SK-N-SH treated with all-trans-retinoic acid at 6 μM for 48 hours (cell line): ENCODE measurements at regions not wholly inside any gene's neighbourhood (a gene's known extent, or its start where the extent isn't known, plus 50 kb on each side); places are given as distances from the start of the nearest gene placed in this dataset.

Source experiments
- ATAC-seq: fragments of 200-7000 bp; cut with Tn5 transposase; 3 replicates; pipeline ENCODE4 v1.9.1; 2020; ENCODE audit warnings: mild to moderate bottlenecking, moderate library complexity
- ARNTL ChIP-seq: fragments of 450-650 bp; formaldehyde crosslinking; IDR thresholded peaks from 2 replicates; pipeline ENCODE4 v1.5.0; 2020; ENCODE audit warnings: low read depth, mild to moderate bottlenecking, moderate library complexity, borderline replicate concordance
- BACH2 ChIP-seq: fragments of 250-450 bp; sonication (Bioruptor Pico); IDR thresholded peaks from 2 replicates; pipeline ENCODE4 v1.9.0; 2021; ENCODE audit warnings: mild to moderate bottlenecking, borderline replicate concordance
- CSDC2 ChIP-seq: fragments of 250-450 bp; sonication (Bioruptor Pico); IDR thresholded peaks from 2 replicates; pipeline ENCODE4 v1.5.0; 2020; ENCODE audit warnings: mild to moderate bottlenecking, moderate library complexity
- ESRRG ChIP-seq: fragments of 250-450 bp; sonication (Bioruptor Pico); IDR thresholded peaks from 2 replicates; pipeline ENCODE4 v1.6.1; 2021; ENCODE audit warnings: mild to moderate bottlenecking
- GLIS3 ChIP-seq: fragments of 250-450 bp; sonication (Bioruptor Pico); IDR thresholded peaks from 2 replicates; pipeline ENCODE4 v1.5.0; 2020; ENCODE audit warnings: mild to moderate bottlenecking, moderate library complexity
- OSR1 ChIP-seq: fragments of 250-450 bp; sonication (Bioruptor Pico); IDR thresholded peaks from 2 replicates; pipeline ENCODE4 v1.8.0; 2022; ENCODE audit warnings: moderate library complexity, mild to moderate bottlenecking, inconsistent platforms
- PPARA ChIP-seq: fragments of 250-450 bp; sonication (Bioruptor Pico); IDR thresholded peaks from 2 replicates; pipeline ENCODE4 v1.5.0; 2020; ENCODE audit warnings: mild to moderate bottlenecking, borderline replicate concordance
- RARB ChIP-seq: fragments of 250-450 bp; sonication (Bioruptor Pico); IDR thresholded peaks from 2 replicates; pipeline ENCODE4 v1.8.0; 2021; ENCODE audit warnings: mild to moderate bottlenecking, moderate library complexity
- TCF4 ChIP-seq: fragments of 250-450 bp; sonication (Bioruptor Pico); IDR thresholded peaks from 2 replicates; pipeline ENCODE4 v1.8.0; 2021; ENCODE audit warnings: mild to moderate bottlenecking, moderate library complexity, borderline replicate concordance
- TOX ChIP-seq: fragments of 250-450 bp; sonication (Bioruptor Pico); IDR thresholded peaks from 2 replicates; pipeline ENCODE4 v1.8.0; 2021; ENCODE audit warnings: mild to moderate bottlenecking, moderate library complexity, borderline replicate concordance
- ZC3H10 ChIP-seq: fragments of 250-450 bp; sonication (Bioruptor Pico); IDR thresholded peaks from 2 replicates; pipeline ENCODE4 v1.5.1; 2021; ENCODE audit warnings: mild to moderate bottlenecking, moderate library complexity
- ZFP3 ChIP-seq: fragments of 250-450 bp; sonication (Bioruptor Pico); IDR thresholded peaks from 2 replicates; pipeline ENCODE4 v1.5.0; 2020; ENCODE audit warnings: mild to moderate bottlenecking, moderate library complexity
- ZFP30 ChIP-seq: fragments of 450-650 bp; formaldehyde crosslinking; IDR thresholded peaks from 2 replicates; pipeline ENCODE4 v1.5.0; 2022; ENCODE audit warnings: mild to moderate bottlenecking, moderate library complexity
- ZNF70 ChIP-seq: fragments of 450-650 bp; formaldehyde crosslinking; IDR thresholded peaks from 2 replicates; pipeline ENCODE4 v1.5.0; 2020; ENCODE audit warnings: mild to moderate bottlenecking, moderate library complexity
- TF ChIP-seq, protein P1 (sequence below): fragments of 250-450 bp; sonication (Bioruptor Pico); IDR thresholded peaks from 2 replicates; pipeline ENCODE4 v1.5.1; 2021; ENCODE audit warnings: mild to moderate bottlenecking, moderate library complexity
- TF ChIP-seq, protein P2 (sequence below): fragments of 250-450 bp; sonication (Bioruptor Pico); IDR thresholded peaks from 2 replicates; pipeline ENCODE4 v1.5.0; 2020; ENCODE audit warnings: mild to moderate bottlenecking, moderate library complexity
- TF ChIP-seq, protein P3 (sequence below): fragments of 250-450 bp; sonication (Bioruptor Pico); IDR thresholded peaks from 2 replicates; pipeline ENCODE4 v1.5.1; 2020; ENCODE audit warnings: low read depth, mild to moderate bottlenecking, moderate library complexity
- TF ChIP-seq, protein P4 (sequence below): fragments of 250-450 bp; sonication (Bioruptor Pico); IDR thresholded peaks from 2 replicates; pipeline ENCODE4 v1.8.0; 2020; ENCODE audit warnings: mild to moderate bottlenecking, moderate library complexity, borderline replicate concordance
- TF ChIP-seq, protein P5 (sequence below): fragments of 250-450 bp; sonication (Bioruptor Pico); IDR thresholded peaks from 2 replicates; pipeline ENCODE4 v1.8.0; 2021; ENCODE audit warnings: low read depth, mild to moderate bottlenecking, moderate library complexity, borderline replicate concordance

DNA sequence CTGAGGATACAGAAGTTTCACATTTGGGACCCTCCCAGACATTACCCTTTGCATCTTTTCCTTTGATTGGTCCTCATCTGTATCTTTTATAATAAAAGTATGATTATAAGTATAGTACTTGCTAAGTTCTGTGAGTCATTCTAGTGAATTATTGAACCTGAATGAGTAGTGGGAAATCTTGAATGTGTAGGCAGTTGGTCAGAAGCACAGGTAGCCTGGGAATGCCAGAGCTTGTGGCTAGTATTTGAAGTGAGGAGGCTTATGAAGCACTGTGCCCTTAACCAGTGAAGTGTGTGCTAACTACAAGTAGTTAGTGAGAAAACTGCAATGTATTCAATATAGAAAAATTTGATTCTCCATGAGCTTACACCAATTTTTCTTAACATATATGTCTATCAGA, 257.6 kb downstream of the GRB14 start:
- no peak for ATAC-seq
- TF ChIP-seq BACH2 (CRISPR knock-in tag) (no peak), ARNTL (CRISPR knock-in tag) (no peak), RARB (CRISPR knock-in tag) (no peak), ZC3H10 (no peak)
- TF ChIP-seq, protein P1, sequence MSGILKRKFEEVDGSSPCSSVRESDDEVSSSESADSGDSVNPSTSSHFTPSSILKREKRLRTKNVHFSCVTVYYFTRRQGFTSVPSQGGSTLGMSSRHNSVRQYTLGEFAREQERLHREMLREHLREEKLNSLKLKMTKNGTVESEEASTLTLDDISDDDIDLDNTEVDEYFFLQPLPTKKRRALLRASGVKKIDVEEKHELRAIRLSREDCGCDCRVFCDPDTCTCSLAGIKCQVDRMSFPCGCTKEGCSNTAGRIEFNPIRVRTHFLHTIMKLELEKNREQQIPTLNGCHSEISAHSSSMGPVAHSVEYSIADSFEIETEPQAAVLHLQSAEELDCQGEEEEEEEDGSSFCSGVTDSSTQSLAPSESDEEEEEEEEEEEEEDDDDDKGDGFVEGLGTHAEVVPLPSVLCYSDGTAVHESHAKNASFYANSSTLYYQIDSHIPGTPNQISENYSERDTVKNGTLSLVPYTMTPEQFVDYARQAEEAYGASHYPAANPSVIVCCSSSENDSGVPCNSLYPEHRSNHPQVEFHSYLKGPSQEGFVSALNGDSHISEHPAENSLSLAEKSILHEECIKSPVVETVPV (CRISPR knock-in tag), result no peak

DNA sequence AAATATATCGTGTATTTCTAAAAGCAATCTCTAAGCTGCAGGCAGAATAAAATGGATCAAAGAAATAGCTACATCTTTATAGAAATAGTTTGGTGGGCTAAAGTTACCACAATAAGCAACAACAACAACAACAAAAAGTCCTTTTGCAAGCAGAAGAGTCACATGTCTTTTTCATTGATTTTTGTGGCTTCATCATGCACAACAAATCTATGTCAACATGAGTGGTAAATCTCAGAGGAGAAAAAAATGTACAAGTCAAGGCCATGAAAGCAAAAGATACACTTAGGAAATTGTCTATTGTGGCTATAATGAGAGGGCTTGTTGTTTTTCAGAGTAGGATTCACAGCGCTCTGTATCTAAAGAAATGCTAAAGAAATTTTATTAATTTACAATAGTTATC, 269.7 kb downstream of the GRB14 start:
- TF ChIP-seq, protein P2, sequence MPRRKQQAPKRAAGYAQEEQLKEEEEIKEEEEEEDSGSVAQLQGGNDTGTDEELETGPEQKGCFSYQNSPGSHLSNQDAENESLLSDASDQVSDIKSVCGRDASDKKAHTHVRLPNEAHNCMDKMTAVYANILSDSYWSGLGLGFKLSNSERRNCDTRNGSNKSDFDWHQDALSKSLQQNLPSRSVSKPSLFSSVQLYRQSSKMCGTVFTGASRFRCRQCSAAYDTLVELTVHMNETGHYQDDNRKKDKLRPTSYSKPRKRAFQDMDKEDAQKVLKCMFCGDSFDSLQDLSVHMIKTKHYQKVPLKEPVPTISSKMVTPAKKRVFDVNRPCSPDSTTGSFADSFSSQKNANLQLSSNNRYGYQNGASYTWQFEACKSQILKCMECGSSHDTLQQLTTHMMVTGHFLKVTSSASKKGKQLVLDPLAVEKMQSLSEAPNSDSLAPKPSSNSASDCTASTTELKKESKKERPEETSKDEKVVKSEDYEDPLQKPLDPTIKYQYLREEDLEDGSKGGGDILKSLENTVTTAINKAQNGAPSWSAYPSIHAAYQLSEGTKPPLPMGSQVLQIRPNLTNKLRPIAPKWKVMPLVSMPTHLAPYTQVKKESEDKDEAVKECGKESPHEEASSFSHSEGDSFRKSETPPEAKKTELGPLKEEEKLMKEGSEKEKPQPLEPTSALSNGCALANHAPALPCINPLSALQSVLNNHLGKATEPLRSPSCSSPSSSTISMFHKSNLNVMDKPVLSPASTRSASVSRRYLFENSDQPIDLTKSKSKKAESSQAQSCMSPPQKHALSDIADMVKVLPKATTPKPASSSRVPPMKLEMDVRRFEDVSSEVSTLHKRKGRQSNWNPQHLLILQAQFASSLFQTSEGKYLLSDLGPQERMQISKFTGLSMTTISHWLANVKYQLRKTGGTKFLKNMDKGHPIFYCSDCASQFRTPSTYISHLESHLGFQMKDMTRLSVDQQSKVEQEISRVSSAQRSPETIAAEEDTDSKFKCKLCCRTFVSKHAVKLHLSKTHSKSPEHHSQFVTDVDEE (CRISPR knock-in tag), result no peak
- TF ChIP-seq ZFP30 (CRISPR knock-in tag) (no peak), CSDC2 (no peak), ZFP3 (CRISPR knock-in tag) (no peak), TCF4 (CRISPR knock-in tag) (no peak), PPARA (CRISPR knock-in tag) (no peak), ESRRG (CRISPR knock-in tag) (no peak), TOX (CRISPR knock-in tag) (no peak), RARB (CRISPR knock-in tag) (no peak)
- TF ChIP-seq, protein P1 (CRISPR knock-in tag), result no peak
- ATAC-seq, result no peak

DNA sequence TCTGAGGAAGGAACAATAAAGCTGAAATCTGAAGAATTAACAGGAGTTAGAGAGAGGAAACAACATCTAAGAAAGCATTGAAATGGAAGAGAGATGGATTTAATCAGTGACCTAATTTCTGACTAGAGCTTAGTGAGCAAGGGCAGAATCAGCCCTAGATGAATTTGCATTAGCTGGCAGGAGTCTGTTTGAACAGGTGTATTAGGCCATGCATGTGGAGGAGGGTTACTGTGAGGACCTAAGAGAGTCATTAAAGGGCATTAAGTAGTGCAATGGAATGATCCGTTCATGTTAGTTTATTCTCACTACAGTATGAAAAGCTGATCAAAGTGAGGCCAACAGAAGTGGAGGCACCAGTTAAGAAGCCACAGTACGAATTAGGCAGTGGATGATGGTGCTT, 285.3 kb downstream of the GRB14 start:
- TF ChIP-seq, protein P3, sequence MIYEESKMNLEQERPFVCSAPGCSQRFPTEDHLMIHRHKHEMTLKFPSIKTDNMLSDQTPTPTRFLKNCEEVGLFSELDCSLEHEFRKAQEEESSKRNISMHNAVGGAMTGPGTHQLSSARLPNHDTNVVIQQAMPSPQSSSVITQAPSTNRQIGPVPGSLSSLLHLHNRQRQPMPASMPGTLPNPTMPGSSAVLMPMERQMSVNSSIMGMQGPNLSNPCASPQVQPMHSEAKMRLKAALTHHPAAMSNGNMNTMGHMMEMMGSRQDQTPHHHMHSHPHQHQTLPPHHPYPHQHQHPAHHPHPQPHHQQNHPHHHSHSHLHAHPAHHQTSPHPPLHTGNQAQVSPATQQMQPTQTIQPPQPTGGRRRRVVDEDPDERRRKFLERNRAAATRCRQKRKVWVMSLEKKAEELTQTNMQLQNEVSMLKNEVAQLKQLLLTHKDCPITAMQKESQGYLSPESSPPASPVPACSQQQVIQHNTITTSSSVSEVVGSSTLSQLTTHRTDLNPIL (CRISPR knock-in tag), result no peak
- TF ChIP-seq OSR1 (CRISPR knock-in tag) (no peak), ESRRG (CRISPR knock-in tag) (no peak), PPARA (CRISPR knock-in tag) (no peak), ARNTL (CRISPR knock-in tag) (no peak), TOX (CRISPR knock-in tag) (no peak)
- TF ChIP-seq, protein P4, sequence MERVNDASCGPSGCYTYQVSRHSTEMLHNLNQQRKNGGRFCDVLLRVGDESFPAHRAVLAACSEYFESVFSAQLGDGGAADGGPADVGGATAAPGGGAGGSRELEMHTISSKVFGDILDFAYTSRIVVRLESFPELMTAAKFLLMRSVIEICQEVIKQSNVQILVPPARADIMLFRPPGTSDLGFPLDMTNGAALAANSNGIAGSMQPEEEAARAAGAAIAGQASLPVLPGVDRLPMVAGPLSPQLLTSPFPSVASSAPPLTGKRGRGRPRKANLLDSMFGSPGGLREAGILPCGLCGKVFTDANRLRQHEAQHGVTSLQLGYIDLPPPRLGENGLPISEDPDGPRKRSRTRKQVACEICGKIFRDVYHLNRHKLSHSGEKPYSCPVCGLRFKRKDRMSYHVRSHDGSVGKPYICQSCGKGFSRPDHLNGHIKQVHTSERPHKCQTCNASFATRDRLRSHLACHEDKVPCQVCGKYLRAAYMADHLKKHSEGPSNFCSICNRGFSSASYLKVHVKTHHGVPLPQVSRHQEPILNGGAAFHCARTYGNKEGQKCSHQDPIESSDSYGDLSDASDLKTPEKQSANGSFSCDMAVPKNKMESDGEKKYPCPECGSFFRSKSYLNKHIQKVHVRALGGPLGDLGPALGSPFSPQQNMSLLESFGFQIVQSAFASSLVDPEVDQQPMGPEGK (CRISPR knock-in tag), result no peak
- TF ChIP-seq, protein P1 (CRISPR knock-in tag), result no peak

DNA sequence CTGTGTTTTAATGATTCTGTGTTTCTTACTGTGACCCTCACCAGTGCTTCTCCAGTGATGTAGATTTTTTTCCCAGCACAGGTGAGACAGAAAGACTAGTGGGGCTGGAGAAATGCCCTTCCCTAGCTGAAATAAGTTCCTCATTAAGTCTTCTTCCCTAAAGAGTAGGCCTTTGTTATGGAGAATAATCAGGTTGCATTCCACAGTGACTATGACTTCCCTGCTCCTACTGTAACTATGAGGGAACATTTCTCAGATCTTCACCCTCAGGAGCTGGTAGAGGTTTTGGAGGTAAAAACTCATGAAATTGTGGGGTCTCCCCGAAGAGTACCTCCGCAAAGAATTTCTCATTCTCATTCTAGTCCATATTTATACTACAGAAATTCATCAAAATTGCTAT, 286.2 kb downstream of the GRB14 start:
- no peak for TF ChIP-seq ARNTL (CRISPR knock-in tag)
- TF ChIP-seq ZNF70 (CRISPR knock-in tag), result no peak
- TF ChIP-seq, protein P5, sequence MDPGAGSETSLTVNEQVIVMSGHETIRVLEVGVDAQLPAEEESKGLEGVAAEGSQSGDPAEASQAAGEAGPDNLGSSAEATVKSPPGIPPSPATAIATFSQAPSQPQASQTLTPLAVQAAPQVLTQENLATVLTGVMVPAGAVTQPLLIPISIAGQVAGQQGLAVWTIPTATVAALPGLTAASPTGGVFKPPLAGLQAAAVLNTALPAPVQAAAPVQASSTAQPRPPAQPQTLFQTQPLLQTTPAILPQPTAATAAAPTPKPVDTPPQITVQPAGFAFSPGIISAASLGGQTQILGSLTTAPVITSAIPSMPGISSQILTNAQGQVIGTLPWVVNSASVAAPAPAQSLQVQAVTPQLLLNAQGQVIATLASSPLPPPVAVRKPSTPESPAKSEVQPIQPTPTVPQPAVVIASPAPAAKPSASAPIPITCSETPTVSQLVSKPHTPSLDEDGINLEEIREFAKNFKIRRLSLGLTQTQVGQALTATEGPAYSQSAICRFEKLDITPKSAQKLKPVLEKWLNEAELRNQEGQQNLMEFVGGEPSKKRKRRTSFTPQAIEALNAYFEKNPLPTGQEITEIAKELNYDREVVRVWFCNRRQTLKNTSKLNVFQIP (CRISPR knock-in tag), result no peak
- no peak for TF ChIP-seq GLIS3 (CRISPR knock-in tag)
- no peak for TF ChIP-seq TOX (CRISPR knock-in tag)
- TF ChIP-seq, protein P3 (CRISPR knock-in tag), result no peak
- TF ChIP-seq BACH2 (CRISPR knock-in tag), result no peak
- ATAC-seq, result no peak

More for the DNA sequence above, 285.3 kb downstream of the GRB14 start:
- ATAC-seq, result no peak
